Activated CD4-positive, alpha-beta T cell treated with anti-CD3 and anti-CD28 coated beads, Interleukin-10, Interleukin-2, amounts not matched to agents 100 ng/mL and 50 ng/mL, durations not matched to agents 16 hours and 8 hours (primary cell): ENCODE measurements at regions not wholly inside any gene's neighbourhood (a gene's known extent, or its start where the extent isn't known, plus 50 kb on each side); places are given as distances from the start of the nearest gene placed in this dataset.

Source experiments
- DNase-seq: peaks from one replicate; pipeline ENCODE4 v3.0.0-alpha.2; 2020

DNA sequence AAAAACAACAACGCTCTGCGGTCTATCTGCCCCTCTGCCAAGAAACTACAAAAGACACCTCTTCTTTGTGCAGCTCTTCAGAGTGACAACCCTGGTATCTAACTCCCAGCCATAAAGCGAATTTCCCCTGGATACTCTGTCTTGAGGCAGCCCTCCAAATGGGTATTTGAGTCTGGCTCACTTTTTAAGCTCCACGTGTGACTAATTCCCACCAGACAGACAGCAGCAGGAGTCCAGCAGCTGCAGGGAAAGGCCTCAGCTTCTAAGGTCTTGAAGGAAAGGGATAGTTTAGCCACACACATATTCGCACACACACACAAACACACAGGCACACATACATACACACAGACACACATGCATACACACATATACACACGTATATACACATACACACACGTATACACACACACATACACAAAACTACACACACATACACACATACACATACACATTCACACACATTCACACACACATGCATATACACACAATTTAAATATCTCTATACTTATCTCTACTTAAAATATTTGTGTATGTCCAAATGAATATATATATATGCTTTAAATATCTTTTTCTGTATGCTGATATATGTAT, 188.8 kb downstream of the TSHZ3 start:
- no peak for DNase-seq

DNA sequence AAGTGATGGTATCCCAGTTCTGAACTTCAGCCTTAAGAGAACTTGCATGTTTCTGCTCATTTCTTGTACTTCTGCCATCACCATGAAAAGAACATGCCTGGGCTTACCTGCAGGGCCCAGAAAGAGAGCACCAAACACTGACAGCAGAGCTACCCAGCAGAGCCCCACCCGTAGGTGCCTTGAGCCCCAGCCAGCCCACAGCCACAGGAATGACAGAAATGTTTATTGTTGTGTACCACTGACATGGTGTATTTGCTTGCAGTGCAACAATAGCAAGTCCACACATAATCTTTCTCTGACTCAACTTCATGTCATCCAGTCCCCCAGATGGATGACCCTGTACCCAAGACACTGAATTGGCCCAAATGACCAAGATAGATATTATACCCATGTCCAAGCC, 195.2 kb downstream of the TSHZ3 start:
- no peak for DNase-seq

GRCh38 chr19:31152906-31153305, 196.3 kb downstream of the TSHZ3 start:
- DNase-seq = no peak

- no peak for DNase-seq
Observed at GRCh38 chr19:31149441-31149941, 199.7 kb downstream of the TSHZ3 start.

GRCh38 chr19:31148671-31149070, 200.6 kb downstream of the TSHZ3 start:
- no peak for DNase-seq

- no peak for DNase-seq
Observed at GRCh38 chr19:31147234-31147633, 202.0 kb downstream of the TSHZ3 start.

- no peak for DNase-seq
Observed at GRCh38 chr19:31146546-31147183, 202.6 kb downstream of the TSHZ3 start.

- no peak for DNase-seq
Observed at GRCh38 chr19:31146015-31146414, 203.2 kb downstream of the TSHZ3 start.

GRCh38 chr19:31145007-31145406, 204.2 kb downstream of the TSHZ3 start:
- DNase-seq = no peak

- no peak for DNase-seq
Observed at GRCh38 chr19:31144075-31144870, 205.0 kb downstream of the TSHZ3 start.

DNA sequence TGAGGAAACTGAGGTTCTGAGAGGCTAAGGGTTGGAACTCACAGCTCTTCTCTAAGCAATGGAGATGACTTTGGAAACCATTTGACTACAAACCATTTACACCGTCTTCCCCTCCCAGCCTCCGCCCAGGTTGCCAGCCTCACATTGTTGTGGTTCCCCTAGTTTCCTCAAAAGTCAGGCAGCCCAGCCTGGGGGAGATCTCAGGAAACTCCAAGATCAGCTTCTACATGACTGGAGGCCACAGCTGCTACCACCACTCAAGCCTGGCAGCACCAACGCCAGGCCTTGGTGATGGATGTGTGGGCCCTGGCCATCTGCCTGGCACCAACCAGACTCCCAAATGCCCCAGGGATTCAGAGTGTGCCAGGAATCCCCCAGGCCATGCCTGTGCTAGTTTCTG, 207.9 kb downstream of the TSHZ3 start:
- DNase-seq = no peak

GRCh38 chr19:31140717-31141116, 208.5 kb downstream of the TSHZ3 start:
- DNase-seq = no peak

GRCh38 chr19:31139871-31140505, 209.2 kb downstream of the TSHZ3 start:
- no peak for DNase-seq

DNA sequence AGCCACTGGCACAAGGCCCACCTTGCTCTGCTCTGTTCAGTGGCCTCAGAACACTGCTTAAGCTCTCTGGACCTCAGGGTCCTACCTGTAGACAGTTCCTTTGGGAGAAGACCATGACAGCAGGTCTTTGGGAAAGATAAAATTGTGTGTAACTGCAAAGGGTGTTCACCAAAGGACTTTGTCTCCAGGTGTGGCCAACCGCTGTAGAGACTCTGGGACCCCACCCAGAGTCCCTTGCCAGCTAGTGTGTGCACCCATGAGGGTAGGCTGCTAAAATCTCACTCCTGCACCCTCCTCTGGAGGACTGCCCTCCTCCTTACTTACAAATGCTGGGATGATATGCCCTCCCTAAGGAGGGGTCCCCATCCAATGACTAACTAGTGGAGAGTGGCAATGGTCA, 211.2 kb downstream of the TSHZ3 start:
- no peak for DNase-seq

DNA sequence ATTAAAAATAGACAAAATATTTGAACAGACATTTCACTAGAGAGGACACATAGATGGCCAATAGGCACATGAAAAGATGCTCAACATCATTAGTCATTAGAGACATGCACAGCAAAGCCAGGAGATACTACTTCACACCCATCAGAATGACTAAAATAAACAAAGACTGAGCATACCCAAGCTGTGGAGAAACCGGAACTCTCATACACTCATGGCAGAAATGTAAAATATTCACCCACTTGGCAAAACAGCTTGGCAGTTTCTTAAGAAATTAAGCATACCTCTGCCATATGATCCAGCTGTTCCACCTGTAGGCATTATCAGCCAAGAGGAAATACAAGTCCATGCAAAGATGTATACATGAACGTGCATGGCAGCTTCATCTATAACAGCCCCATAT, 213.4 kb downstream of the TSHZ3 start:
- DNase-seq = no peak

GRCh38 chr19:31132753-31133110, 216.5 kb downstream of the TSHZ3 start:
- DNase-seq = no peak

GRCh38 chr19:31128291-31128690, 220.9 kb downstream of the TSHZ3 start:
- no peak for DNase-seq

DNA sequence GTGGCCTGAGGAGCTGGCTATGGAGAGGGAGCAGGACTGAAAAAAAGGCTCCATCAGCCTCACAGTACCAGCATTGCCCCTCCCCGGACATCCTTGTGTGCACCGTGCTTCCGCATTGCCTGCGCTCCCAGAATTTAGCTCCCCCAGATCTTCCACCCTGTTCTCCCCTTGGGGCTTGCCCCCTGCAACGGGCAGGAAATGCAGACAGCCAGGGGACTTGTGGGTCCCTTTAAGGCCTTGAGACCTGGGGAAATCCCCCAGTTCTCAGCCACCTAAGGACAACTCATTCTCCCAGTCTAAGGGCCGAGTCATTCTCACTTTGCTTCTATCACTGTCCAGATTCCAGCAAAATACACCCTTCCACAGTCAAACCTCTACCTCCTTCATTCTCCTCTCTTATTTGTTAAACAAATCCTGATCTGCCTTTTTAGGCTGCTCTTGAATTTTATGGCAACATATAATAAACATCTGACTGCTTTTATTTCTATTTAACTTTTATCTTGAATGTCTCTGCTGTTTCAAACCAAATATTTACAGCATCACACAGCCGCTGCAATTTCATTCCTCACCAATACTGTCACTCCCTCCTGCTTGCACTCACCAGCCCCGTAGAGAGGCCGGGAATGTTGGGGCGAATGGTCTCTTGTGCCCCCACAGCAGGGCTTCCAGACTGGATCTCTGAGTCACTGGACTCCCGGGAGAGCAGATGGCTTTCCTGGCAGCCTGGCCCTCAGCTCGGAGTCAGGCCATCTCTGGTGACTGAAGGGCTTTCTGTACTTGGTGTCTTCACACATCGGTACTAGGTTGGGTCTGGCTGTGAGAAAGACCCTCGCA, 221.9 kb downstream of the TSHZ3 start:
- DNase-seq = no peak

GRCh38 chr19:31126236-31126635, 223.0 kb downstream of the TSHZ3 start:
- no peak for DNase-seq

GRCh38 chr19:31125071-31125470, 224.2 kb downstream of the TSHZ3 start:
- DNase-seq = no peak

GRCh38 chr19:31121501-31121900, 227.7 kb downstream of the TSHZ3 start:
- no peak for DNase-seq

GRCh38 chr19:31120952-31121351, 228.3 kb downstream of the TSHZ3 start:
- no peak for DNase-seq
